GM19452 (cell line): ENCODE measurements at regions not wholly inside any gene's neighbourhood (a gene's known extent, or its start where the extent isn't known, plus 50 kb on each side); places are given as distances from the start of the nearest gene placed in this dataset.

Source experiments
- ATAC-seq: cut with Tn5 transposase; IDR thresholded peaks from one replicate; pipeline ENCODE4 v1.9.1; 2021; ENCODE audit not compliant: unreplicated experiment

- no peak for ATAC-seq
Measured at GRCh38 chr15:66832664-66833063, 130.6 kb downstream of the SMAD6 start.

GRCh38 chr15:66833371-66833770 lies 131.3 kb downstream of the SMAD6 start:
- ATAC-seq: no peak

- no peak for ATAC-seq
Measured at GRCh38 chr15:66833803-66834202, 131.8 kb downstream of the SMAD6 start.

DNA sequence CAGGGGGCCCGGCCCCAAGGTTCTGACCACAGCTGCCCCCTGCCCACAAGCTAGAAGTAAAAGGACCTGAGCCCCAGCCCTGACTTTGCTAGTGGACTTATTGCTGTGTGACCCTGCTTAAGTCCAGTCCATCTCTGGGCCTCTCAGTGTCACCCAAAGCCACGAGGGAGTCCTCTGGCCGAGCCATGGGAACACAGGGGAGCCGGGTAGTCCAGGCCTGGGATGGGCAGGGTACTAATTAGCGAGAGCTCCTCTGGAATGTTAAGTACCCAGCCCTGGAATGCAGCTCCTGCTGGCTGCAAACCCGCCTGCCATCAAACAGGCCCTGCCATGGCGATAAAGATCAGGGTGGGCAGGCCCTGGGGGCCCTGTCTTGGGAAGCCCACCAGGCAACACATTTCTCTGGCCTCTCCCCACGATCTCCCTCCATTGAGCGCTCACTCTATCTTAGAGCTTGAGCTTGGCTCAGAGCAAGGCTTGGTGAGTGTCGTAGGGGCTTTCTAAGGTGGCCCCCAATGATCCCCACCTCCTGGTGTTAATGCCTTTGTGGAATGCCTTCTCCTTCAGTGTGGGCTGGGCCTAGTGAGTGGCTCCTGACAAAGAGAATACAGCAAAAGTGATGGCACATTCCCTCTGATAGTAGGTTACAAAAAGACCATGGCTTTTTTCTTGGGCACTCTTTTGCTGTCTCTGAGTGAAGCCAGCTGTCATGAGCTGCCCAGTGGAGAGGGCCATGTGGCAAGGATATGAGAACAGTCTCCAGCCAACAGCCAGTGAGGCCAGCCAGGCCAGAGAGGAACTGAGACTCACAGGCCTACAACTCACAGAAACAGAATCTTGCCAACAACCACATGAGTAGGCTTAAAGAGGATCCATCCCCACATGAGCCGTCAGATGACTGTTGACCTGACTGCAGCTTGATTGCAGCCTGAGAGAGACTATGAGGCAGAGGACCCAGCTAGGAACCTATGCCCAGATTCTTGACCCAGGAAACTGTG lies 133.1 kb downstream of the SMAD6 start:
- no peak for ATAC-seq

DNA sequence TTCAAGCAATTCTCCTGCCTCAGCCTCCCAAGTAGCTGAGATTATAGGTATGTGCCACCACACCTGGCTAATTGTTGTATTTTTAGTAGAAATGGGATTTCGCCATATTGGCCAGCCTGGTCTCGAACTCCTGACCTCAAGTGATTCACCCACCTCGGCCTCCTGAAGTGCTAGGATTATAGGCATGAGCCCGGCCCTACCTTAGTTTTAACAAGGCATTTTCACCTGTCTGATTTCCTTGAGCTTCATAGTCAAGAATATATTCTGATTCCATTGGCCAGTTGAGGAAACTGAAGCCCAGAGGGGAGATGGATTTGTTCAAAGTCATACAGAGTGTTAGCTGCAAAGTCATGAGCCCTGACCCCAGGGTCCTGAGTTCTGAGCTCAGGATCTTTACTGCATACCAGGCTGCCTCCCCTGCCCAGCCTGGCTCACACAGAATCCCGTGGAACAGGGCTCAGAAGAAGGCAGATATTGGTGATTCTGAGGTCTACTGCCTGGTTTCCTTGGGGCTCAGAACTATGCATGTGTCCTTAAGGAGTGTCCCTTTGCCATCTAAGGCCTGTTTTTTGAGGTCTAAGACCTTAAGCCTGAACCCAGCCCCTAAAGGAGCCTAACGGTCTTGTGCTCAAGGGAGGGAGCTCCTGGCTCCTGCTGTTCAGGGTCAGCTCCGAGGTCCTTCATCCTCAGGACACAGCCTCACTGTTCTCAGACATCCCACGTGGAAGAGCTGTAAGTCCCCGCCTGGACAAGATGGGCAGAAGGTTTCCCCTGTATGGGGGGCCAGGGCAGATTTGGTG lies 134.4 kb downstream of the SMAD6 start:
- no peak for ATAC-seq

DNA sequence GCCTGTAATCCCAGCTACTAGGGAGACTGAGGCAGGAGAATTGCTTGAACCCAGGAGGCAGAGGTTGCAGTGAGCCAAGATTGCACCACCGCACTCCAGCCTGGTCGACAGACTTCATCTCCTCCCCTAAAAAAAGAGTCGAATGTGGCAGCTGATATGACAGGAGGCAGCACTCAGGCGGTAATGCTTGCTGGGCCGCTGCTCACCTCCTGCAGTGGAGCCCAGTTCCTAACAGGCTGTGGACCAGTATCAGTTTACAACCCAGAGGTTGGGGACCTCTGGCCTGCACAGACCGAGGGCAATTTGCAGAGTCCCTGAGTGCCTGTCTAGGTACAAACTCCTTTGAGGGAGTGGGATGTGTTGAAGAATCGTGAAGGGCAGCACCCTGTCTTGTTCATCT lies 136.2 kb downstream of the SMAD6 start:
- ATAC-seq: no peak

DNA sequence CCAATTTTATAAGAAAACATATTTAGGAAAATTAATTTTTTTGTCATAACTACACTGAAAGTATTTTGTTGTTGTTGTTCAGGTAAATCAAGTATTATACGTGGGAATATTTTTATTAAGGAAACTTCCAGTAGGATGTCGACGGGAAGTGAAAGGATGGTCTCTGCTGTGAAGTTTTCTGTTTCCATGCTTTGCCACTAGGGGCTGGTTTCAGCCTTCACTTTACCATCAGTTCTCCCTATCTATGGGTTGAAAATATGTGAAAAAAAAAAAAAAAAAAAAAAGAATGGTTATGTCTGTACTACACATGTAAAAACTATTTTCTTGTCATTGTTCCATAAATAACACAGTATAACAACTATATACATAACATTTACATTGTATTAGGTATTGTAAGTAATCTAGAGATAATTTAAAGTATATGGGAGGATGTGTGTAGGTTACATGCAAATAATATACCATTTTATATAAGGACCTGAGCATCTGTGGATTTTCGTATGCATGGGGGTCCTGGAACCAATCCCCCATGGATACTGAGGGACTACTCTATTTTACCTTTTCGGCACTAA lies 136.7 kb downstream of the SMAD6 start:
- ATAC-seq: no peak

DNA sequence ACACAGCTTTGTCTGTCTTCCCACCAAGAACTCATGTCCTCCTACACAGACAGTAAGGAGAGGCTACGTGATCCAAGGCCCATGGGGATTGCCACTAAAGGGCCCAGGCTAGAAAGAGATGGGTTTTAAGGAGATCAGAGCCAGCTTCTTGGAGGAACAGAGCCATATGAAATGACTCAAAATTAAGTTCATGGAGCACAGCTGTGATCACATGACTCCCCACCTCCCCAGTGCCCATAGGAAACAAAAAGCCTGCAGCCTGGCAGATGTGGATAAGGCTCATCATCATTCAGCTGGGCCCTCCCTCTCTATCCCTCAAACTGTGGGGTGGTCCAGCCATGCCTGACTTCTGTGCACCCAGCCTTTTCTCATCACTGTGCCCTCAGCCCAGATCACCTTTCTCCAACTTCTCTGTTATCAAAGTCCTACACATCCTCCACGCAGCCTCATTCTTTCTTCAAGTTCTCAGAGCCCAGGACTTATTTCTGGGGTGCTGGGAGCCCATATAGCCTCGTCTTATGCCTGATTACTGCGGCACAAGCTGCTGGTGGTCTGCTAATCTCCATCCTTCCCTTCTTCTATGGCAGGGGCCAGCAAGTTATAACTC lies 137.6 kb downstream of the SMAD6 start:
- ATAC-seq: no peak

GRCh38 chr15:66840615-66841390 lies 138.8 kb downstream of the SMAD6 start:
- no peak for ATAC-seq

GRCh38 chr15:66841953-66842681 lies 140.1 kb downstream of the SMAD6 start:
- ATAC-seq: no peak

- ATAC-seq: no peak
Measured at GRCh38 chr15:66842710-66843441, 140.8 kb downstream of the SMAD6 start.

GRCh38 chr15:66843581-66843980 lies 141.5 kb downstream of the SMAD6 start:
- no peak for ATAC-seq

DNA sequence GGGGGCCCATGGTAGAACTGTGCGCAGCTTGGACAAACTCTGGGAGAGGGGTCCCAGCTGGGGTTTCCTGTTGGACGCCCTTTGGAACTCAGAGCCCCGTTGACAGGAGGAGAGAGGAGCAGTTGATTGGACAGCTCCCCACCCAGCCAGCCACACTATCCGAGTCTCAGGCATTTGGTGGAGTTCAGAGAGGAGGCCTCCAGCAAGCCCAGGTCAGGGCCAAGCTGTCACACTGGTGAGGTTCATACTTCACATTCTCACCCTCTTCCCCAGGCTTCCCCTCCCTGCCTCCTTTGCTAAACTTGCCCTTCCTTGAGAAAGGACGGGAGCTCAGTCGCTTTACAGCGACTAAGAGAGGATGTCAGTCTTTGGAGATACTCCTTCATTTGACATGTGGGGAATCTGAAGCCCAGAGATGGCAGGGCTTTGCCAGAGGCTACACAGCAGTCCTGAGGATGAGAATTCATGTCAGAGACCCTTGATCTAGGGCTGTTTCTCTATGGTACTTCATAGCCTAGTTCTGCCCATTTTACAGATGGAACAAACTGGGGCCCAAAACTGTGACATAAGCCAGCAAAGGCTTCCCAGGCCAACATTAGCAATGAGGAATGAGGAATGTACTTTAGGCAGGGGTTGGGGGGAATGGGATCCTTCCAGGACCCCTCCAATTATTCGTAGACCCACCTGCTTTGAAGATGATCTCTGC lies 142.2 kb downstream of the SMAD6 start:
- ATAC-seq: no peak

DNA sequence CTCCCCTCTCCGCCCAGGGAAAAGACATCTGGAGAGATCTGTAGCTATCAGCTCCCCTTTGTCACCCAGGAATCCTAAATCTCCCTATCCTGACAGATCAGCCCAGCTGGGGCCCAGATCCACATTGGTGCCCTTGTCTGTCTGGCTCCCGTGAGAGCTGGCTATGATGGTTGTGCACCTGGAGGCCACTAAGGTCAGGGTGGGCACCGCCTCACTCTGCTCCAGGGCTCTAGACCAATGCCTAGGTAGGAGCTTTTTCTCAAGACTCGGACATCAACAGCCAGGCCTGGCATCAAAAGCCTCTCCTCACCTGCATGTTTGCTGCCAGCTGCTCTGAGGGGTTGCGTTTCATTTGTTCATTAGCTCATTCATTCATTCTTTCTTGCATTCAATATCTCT lies 142.7 kb downstream of the SMAD6 start:
- no peak for ATAC-seq

DNA sequence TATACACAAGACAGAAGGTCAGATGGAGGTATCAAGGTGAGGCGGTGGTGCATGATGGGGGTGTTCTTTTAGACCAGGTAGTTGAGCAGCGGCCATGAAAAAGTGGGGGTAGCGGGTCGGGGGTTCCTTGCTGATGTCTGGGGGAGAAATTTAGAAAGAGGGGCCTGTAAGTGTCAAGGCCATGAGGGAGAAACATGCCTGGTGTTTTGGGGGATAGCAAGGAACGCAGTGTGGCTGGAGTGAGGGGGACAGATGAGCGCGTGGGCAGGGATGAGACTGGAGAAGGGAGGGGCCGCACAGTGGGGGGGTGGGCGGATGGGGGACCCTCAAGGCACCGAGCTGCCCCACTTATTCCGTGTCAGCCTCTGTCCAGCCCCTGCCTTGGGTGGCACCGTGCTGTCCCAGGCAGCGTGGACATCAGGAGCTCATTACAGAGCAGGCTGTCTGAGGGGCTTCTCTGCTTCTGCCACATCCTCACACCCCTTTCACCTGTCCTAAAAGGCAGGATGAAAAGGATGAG lies 143.3 kb downstream of the SMAD6 start:
- no peak for ATAC-seq

DNA sequence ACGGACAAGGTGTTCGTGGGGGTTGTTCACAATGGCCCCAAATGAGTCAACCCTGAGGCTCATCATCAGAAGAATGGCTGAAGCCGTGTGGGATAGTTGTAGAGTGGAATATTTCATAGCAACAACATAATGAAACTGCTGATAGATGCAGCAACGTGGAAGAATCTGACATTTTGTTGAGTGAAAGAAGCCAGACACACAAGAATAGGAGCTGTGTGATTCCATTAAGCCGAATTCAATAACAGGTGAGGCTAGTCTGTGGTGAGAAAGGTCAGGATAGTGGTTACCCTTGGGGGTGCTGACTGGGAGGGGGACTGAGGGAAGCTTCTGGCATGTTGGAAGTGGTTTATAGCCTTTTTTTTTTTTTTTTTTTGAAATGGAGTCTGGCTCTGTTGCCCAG lies 144.0 kb downstream of the SMAD6 start:
- no peak for ATAC-seq

DNA sequence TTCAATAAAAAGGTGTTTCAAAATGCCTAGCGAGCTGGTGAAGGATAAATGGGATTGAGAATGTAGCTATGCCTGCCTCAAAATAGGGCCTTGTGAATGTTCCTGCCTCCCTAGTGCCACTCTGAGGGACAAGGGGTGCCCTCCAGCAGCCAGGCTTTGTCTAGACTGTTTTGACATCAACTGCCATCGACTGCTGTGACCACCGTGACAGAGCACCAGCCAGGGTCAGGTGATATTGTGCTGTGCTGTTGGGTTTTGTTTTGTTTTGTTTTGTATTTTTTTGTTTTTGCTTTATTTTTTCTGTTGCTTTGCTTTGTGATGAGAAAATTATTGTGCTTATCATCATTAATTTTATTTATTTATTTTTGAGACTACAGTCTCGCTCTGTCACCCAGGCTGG lies 144.8 kb downstream of the SMAD6 start:
- no peak for ATAC-seq

GRCh38 chr15:66847565-66847991 lies 145.5 kb downstream of the SMAD6 start:
- no peak for ATAC-seq
